ENCODE measurements at regions not wholly inside any gene's neighbourhood (a gene's known extent, or its start where the extent isn't known, plus 50 kb on each side); places are given as distances from the start of the nearest gene placed in this dataset.

GRCh38 chr2:57990118-57990725 is 56.4 kb upstream of the VRK2 start:
- TF ChIP-seq POLR2A (IDR thresholded peaks at IDR 0.05) (no peak), CTCF (IDR thresholded peaks at IDR 0.05) (no peak)
